ENCODE measurements at regions not wholly inside any gene's neighbourhood (a gene's known extent, or its start where the extent isn't known, plus 50 kb on each side); places are given as distances from the start of the nearest gene placed in this dataset.

DNA sequence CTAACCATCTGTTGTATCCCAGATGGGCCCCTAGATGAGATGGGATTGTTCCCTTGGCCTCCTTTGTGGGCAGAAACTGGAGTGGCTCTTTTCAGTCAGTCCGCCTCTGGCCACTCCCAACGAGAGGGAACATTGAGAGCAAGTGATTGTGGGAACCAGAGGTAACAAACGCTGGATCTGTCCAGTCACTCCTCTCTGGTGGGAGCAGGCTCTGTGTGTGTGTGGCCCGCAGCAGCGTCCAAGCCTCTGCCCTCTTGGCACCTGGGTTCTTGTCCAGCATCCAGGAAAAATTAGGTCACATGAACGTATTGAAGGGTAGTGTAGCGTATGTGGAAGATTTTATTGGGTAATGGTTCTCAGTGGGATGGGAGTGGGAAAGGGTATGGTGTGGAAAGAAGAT, 101.9 kb upstream of the COX10 start:
- Histone ChIP-seq H3K79me2 (ENCODE audit: control insufficient read depth, insufficient read depth, low read length) (no peaks in the 10 kb centered on the region), H3K36me3 (replicated peaks in 1 of 2; ENCODE audit: control extremely low read depth in 1 of 2, control insufficient read depth in 1 of 2, extremely low read depth in 1 of 2, insufficient read depth in 2 of 2, low read length in 1 of 2) (no peaks in the 10 kb centered on the region), H3K9me3 (ENCODE audit: control extremely low read depth in 1 of 3, control insufficient read depth in 2 of 3, insufficient read depth in 1 of 3, low read length in 2 of 3) (no peaks in the 10 kb centered on the region), H3K27ac (ENCODE audit: low read length in 2 of 2) (no peak overlapping the region), H3K27me3 (replicated peaks in 1 of 4; ENCODE audit: control extremely low read depth in 1 of 4, control insufficient read depth in 3 of 4, insufficient read depth in 4 of 4, low read length in 3 of 4) (no peaks in the 10 kb centered on the region), H3K9ac (ENCODE audit: low read length) (no peak overlapping the region), H4K20me1 (ENCODE audit: control insufficient read depth, insufficient read depth, low read length, poor library complexity, severe bottlenecking) (no peaks in the 10 kb centered on the region), H3K4me2 (replicated peaks; ENCODE audit: low read depth, low read length, poor library complexity, severe bottlenecking) (no peak overlapping the region), H2AFZ (ENCODE audit: insufficient read depth, low read depth, low read length, poor library complexity, severe bottlenecking) (no peak overlapping the region), H3K4me1 (ENCODE audit: control insufficient read depth in 2 of 2, insufficient read depth in 2 of 2, low read length in 2 of 2) (peaks cover 4 to 5% of the 10 kb centered on the region in 2 donors), H3K4me3 (ENCODE audit: control extremely low read depth in 1 of 5, extremely low read depth in 1 of 5, insufficient read depth in 1 of 5, low read depth in 2 of 5, low read length in 4 of 5) (no peak overlapping the region)
- Mint-ChIP-seq H3K4me3 (no peak overlapping the region), H3K27ac (no peak overlapping the region), H3K9me3 (ENCODE audit: insufficient read depth) (no peaks in the 10 kb centered on the region), H3K27me3 (no peaks in the 10 kb centered on the region), H3K4me1 (peaks cover 9% of the 10 kb centered on the region)
- TF ChIP-seq, protein P1, sequence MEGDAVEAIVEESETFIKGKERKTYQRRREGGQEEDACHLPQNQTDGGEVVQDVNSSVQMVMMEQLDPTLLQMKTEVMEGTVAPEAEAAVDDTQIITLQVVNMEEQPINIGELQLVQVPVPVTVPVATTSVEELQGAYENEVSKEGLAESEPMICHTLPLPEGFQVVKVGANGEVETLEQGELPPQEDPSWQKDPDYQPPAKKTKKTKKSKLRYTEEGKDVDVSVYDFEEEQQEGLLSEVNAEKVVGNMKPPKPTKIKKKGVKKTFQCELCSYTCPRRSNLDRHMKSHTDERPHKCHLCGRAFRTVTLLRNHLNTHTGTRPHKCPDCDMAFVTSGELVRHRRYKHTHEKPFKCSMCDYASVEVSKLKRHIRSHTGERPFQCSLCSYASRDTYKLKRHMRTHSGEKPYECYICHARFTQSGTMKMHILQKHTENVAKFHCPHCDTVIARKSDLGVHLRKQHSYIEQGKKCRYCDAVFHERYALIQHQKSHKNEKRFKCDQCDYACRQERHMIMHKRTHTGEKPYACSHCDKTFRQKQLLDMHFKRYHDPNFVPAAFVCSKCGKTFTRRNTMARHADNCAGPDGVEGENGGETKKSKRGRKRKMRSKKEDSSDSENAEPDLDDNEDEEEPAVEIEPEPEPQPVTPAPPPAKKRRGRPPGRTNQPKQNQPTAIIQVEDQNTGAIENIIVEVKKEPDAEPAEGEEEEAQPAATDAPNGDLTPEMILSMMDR (IDR thresholded peaks at IDR 0.05), result no peak
- no peak for TF ChIP-seq EZH2 (IDR thresholded peaks at IDR 0.05; ENCODE audit: borderline replicate concordance, insufficient read depth, low read depth, low read length, poor library complexity, severe bottlenecking)
- DNase-seq (no peak), ATAC-seq (ENCODE audit: low read depth) (no peak)
- CTCF ChIA-PET, result no interaction called here
- 97% methylated on average over 7 of the region's 7 CpGs for WGBS (ENCODE audit: insufficient coverage)
- intact Hi-C loops (cut with micrococcal nuclease), result no loop called here
- POLR2A ChIA-PET, result no interaction called here

DNA sequence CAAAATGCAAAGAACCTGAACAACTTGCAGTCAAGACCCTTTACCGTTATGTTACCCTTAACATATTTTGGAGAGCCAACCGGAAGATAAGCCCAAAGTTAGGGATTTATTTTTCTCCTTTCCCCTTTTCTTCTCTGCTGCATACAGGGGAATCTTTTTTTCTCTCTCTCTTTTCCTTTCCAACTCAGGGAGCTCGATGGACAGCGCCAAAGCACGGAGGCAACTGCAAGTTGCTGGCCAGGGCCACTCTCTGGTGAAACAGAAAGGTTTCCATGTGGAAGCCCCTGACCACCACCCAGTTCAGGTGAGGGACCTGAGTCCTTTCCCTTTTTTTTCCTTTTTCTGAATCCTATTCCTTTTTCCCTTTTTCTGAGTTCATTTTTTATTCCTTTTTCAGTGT, 98.8 kb upstream of the COX10 start:
- H3K4me3 Mint-ChIP-seq, result no peak overlapping the region
- H3K9ac ChIP-seq (ENCODE audit: low read length), result no peak overlapping the region
- POLR2A ChIA-PET, result no interaction called here
- no peak overlapping the region for H3K27ac ChIP-seq (ENCODE audit: low read length in 2 of 2)
- H3K4me3 ChIP-seq (ENCODE audit: control extremely low read depth in 1 of 5, extremely low read depth in 1 of 5, insufficient read depth in 1 of 5, low read depth in 2 of 5, low read length in 4 of 5), result no peak overlapping the region
- ATAC-seq (ENCODE audit: low read depth) (no peak), DNase-seq (no peak)
- no peak overlapping the region for H3K4me2 ChIP-seq (replicated peaks; ENCODE audit: low read depth, low read length, poor library complexity, severe bottlenecking)
- no peaks in the 10 kb centered on the region for H3K9me3 ChIP-seq (ENCODE audit: control extremely low read depth in 1 of 3, control insufficient read depth in 2 of 3, insufficient read depth in 1 of 3, low read length in 2 of 3)
- TF ChIP-seq, protein P1 (IDR thresholded peaks at IDR 0.05), result no peak
- no peak for TF ChIP-seq EZH2 (IDR thresholded peaks at IDR 0.05; ENCODE audit: borderline replicate concordance, insufficient read depth, low read depth, low read length, poor library complexity, severe bottlenecking)
- H3K4me1 Mint-ChIP-seq, result peaks cover 3% of the 10 kb centered on the region
- WGBS (ENCODE audit: insufficient coverage), result 96% methylated on average over 5 of the region's 5 CpGs
- H3K9me3 Mint-ChIP-seq (ENCODE audit: insufficient read depth), result no peaks in the 10 kb centered on the region
- no peaks in the 10 kb centered on the region for H3K27me3 Mint-ChIP-seq
- H3K79me2 ChIP-seq (ENCODE audit: control insufficient read depth, insufficient read depth, low read length), result no peaks in the 10 kb centered on the region
- H3K36me3 ChIP-seq (replicated peaks in 1 of 2; ENCODE audit: control extremely low read depth in 1 of 2, control insufficient read depth in 1 of 2, extremely low read depth in 1 of 2, insufficient read depth in 2 of 2, low read length in 1 of 2), result no peaks in the 10 kb centered on the region
- no peak overlapping the region for H2AFZ ChIP-seq (ENCODE audit: insufficient read depth, low read depth, low read length, poor library complexity, severe bottlenecking)
- CTCF ChIA-PET, result no interaction called here
- intact Hi-C loops (cut with micrococcal nuclease), result no loop called here
- no peaks in the 10 kb centered on the region for H4K20me1 ChIP-seq (ENCODE audit: control insufficient read depth, insufficient read depth, low read length, poor library complexity, severe bottlenecking)
- H3K27me3 ChIP-seq (replicated peaks in 1 of 4; ENCODE audit: control extremely low read depth in 1 of 4, control insufficient read depth in 3 of 4, insufficient read depth in 4 of 4, low read length in 3 of 4), result no peaks in the 10 kb centered on the region
- H3K27ac Mint-ChIP-seq, result no peak overlapping the region
- H3K4me1 ChIP-seq (ENCODE audit: control insufficient read depth in 2 of 2, insufficient read depth in 2 of 2, low read length in 2 of 2), result peaks cover 0 to 4% of the 10 kb centered on the region in 2 donors

Data from B cell (primary cell).